Suppressor macrophage (primary cell): ENCODE measurements at regions not wholly inside any gene's neighbourhood (a gene's known extent, or its start where the extent isn't known, plus 50 kb on each side); places are given as distances from the start of the nearest gene placed in this dataset.

ENCODE experiments used
- DNase-seq, 4 experiments: peaks; one replicate each; pipeline ENCODE4 v3.0.0-alpha.2; 2020 to 2022

DNA sequence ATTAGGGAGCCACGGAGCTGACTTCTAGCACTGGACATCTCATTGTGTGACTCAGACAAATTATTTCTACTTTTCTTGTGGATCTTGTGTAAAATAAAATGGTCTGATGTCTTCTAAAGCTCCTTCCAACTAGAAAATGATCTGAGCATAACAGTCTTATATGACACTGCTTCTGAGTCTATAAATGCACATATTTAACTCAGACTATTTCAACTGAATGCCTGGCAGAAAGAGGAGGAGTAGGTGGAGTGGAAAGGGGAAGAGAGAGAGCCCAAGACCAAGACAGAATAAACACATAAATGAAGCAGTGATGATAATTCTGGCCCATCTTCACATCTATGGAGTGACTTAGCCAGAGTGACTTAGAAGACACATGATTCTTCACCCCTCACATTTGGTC is 162.3 kb upstream of the PDZRN3 start:
- DNase-seq: no peak

DNA sequence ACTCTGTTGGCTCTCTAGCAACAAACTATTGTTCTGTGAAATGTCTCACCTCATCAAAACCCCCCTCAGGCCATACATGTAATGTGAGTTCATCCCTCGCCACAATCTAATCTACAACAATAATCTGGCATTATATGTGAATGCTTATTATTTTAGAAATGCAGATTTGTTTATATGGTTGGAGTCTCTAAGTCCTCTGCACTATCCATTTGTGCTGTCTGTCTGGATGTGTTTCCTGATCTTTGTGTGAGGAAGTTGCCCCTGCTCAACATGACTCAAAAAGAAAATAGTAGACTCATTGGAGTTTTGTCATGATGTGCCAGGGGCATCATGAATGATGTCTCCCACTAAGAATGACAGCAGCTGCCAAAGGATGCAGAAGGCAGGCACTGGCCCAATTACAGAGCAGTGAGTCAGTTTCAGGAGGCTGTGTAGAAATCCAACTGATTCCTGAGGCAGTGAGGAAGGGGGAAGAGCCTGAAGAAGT is 161.6 kb upstream of the PDZRN3 start:
- DNase-seq: peak in 1 of 4 experiments; percentile 2

DNA sequence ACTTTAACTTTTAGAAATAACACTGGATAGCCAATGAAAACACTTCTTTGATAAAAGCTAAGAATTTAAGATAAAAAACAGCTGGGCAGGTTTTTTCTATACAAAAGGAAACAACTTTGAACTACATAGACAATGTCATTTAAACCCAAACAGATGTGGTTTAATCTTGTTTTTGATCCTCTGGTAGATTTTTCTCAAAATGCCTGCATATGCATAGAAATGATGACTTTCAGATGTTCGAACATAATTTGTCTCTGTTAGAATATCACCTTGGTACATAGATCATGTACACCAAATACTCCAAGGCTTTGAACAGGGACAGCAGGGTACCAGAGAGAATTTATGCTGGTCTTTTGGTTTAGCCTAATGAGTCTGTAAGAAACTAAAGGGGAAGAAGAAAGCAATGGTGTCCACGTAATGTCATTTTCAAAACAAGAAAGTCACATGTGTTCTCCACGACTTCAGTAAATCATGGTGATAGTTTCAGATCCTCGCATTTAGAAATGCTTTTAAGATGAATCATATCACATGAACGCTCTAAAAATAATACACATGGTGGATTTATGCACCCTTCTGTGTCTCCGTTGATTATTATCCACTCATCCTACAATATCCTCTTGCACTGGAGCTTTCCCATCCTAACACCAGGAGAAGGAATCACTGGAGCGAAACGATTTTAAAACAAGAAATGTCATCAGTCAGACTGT is 160.1 kb upstream of the PDZRN3 start:
- DNase-seq: peak in 1 of 4 experiments; percentile 3

DNA sequence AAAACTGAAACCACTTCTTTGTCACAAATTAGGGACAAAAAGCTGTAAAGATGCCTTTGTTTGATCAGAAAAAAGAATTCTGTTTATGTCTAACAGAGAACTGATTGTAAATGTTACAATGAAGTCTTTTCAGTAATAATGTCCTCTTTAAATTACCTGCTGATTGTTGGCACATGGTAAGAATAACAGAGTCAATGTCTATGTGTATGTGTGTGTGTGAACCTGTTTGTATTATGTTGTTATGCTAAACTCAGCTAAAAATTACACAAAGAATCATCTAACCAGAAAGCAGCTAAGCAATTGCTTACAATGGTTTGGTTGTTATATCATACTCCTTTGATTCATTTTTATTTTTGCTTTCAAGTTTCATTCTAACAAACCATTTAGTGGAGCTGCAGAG is 159.1 kb upstream of the PDZRN3 start:
- DNase-seq: no peak

DNA sequence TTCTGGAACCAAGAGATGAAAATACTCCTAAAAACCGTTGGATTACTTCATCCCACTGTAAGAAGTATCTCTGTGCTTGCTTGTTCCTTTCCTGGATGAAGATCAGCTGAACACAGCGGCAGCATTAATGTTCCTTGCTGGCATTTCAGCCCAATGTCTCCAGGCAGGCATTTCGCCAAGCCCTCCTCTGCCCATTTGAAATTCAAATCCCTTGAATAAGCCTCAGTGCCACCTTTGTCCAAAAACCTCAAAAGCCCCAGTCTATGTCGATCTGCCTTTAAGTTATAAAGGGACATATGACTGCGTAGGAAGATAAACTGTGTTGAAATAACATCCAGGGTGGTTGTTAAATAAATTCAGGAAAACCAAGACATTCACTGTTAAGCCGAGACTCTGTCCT is 156.8 kb upstream of the PDZRN3 start:
- no peak for DNase-seq

DNA sequence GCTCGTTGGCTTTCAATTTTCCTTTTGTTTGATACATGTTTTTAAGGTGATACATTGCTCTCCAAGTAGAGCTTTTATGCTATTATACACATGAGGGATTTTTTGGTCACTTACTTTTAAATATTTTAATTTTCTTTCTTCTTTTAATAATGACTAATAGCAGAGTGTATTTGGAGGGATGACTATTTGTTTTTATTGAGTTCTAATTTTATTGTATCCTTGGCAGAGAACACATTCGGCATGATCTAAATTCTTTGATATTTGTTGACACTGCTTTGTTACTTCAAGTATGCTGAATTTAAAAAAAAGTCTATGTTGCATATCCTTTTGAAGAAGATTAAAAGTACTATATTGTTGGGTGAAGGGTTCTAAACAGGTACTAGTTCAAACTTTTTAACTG is 149.9 kb upstream of the PDZRN3 start:
- no peak for DNase-seq

DNA sequence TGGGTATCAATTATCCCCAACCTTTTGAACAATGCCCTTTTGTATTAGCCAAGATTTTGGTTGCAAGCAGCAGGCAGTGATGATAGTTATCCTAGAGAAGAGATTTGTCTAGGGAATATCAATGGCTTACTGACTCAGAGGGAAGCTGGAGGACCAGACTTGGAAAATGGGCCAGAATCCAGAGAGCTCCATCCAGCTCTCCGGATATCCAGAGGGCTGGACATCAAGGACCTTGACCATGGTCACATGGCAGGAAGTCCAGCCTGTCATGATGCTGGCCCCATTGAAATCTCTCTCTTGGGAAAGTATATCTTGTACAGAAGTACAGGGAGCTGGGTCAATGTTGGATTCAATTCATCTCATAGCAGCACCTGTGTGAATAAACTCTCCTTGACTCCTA is 148.5 kb upstream of the PDZRN3 start:
- no peak for DNase-seq

DNA sequence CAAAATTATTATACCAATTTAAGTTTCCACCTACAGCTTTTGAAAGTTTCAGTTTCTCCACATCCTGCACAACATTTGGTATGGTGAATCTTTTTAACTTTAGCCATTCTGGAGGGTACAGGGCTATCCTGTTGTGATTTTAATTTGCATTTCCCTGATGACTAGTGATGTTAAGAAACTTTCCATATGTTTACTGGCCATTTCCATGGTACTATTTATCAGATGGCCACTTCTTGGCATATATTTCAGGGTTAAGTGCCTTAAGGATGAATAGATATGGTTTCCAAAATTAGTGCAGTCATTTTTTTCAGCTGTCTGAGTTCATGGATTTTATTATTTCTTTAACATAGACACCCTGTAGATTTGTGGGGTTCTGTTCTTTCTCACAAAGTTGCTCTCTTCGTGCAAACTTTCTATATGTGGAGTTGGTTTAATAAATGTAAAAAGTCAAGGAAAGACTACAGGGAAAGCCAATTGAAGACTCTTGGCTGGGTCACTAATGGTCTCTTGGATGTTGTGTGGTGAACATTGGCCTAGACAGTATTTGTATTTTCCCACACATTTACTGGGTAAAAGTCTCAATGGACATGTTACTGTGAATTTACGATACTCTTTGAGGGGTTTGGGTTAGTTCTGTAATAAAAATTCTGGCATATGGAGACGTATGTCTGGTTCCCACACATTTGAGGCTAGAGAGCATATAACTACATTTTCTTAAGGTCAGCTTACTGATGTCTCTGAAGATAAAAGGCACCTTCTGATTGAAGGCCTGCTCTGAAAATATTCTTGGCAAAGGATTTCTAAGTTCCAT is 147.5 kb upstream of the PDZRN3 start:
- no peak for DNase-seq

DNA sequence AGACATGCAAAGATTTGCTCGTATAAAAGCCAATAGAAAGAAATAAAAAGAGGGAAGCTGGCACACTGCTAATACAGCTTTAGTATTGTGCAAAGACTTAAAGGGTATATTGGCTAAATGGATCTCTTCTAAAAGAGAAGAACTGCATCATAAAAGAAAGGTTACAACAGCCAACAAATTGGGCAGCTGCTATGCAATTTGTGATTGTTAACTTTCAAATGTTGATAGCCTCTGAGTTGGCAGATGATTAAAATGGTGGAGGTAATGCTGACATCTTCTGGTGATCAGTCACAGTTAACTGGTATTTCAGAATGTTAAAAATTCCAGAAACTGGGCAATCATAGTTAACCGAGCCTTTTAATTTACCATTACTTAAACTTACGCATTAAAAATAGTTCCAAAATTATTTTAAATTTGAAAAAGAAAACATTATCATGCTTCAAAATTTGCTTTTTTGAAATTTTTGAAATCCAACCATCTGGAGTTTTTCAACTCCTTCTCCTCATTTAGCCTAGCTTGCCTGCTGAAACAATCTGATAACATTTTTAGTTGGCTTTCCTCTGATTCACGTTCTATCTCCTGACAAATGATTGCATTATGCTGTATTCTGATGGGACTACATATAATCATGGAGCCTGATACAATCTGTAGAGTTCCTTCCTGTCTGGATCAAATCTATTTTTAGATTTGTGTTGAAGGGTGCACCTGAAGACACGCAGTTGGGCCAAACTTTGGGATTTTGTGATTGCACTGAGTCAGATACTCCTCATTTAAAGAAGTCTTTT is 144.0 kb upstream of the PDZRN3 start:
- no peak for DNase-seq

DNA sequence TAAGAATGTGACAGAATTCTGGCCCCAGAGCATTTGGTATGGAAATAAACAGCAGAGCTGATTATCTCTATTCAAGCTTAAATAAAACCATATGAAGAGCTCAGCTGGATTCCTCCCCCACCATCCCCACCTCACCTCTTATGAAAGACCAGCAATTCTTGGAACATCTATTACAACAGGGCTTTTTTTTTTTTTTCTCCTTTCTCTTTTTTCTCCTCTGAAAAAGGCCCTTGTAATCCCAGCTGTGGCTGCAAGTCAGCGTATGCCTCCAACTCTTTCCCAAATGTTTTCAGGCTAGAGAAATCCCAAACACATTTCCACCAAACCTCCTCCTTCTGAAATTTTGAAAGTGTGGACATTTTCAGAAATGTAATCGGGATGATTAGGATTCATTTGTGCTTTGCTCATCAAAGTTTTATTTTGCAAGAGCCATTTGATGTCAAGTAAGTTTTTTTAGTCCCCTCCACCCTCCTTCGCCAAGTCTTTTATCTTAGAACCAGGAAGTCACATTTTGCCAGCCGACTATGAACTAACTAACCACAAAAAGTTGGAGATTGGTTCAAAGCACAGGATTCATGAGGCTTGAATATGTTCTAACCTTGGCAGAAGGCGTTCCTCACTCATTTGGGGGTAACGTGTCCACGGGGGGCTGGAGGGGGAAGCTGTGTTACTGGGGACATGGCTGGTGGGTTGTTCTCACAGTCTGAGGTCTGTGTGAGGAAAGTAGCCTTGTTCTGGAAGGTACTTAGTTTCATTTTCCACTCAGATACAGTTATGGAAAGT is 142.0 kb upstream of the PDZRN3 start:
- peak in 1 of 4 experiments; percentile 6 for DNase-seq

DNA sequence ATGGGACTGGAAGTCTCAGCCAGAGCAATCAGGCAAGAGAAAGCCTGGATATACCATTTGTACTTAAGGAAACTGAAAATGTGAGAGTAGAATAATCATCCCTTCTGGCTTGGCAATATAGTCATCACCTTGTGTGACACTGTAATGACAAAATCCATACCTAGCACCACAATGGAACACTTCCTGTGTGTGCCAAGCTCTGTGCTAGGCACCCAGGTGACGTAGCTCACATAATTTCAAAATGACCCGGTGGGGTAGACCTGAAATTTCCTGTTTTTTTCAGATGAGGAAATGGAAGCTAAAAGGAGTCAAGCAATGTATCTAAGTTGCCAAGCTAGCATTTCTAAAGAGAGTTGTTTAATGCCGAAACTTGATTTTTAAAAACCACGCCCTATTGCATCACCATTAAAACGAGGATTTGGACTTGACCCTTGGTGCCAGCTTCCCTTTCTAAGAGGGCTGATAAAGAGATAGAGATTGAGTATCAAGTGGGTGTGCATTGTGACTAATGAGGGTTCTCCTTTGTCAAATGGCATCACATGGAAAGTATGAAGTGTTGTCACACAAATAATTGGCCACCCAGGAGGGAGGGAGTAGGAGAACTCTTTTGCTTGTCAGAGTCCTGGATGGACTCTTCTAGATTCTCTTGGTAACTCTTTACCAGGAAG is 141.3 kb upstream of the PDZRN3 start:
- DNase-seq: peak; percentile 3 to 41 (median 21)

DNA sequence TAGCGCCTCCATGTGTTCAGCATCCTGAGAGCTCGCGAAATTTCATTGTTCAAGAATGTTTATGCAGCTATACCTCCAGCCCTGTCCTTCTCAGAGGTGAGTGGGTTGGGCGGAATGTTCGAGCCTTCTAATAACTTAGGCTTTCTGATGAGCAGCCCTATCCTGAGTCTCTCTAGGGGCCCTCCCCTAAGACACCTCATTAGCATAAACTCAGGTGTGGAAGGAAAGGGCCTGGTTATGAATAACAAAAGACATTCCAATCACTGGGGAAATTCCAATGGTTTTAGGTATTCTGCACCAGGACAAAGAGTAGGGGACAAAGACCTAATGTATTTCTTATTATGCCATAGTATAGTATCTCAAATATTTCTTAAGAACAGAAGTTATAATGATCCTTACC is 138.1 kb upstream of the PDZRN3 start:
- no peak for DNase-seq

DNA sequence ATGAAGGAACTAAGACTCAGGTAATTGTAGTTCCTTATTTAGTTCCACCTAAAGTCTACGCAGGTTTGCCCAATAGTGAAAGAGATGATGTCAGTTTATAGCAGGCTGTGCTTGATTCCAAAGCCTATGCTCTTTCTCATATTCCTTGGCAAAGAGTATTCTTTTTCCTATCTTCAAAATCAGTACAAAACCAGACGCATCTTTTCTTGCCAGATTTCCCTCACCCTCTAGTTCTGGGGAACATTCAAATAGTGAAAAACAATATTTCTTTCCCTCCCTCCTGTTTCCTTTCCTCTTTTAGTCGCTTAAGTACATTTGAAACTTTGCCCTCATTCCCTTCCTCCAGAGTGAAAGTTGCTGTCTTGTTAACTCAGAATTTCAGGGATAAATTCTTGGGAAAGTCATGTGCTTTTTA is 134.6 kb upstream of the PDZRN3 start:
- DNase-seq: no peak

DNA sequence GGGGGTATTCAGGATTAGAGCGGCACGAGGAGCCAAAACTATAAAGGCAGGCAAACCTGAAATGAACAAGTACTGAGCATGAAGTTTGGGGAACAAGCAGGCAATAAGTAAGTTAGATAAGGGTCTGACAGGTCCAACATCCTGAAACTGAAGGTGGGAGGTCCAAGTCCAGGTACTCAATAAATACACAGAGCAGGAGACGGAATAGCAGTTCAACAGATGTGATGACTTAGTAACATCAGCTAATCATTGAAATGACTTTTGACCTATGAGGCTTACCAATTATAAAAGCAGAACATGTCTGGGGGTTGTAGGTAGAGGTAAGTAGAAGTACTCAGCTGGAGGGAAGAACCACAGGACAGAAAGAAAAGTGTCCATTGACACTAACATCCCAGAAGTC is 132.8 kb upstream of the PDZRN3 start:
- DNase-seq: no peak

DNA sequence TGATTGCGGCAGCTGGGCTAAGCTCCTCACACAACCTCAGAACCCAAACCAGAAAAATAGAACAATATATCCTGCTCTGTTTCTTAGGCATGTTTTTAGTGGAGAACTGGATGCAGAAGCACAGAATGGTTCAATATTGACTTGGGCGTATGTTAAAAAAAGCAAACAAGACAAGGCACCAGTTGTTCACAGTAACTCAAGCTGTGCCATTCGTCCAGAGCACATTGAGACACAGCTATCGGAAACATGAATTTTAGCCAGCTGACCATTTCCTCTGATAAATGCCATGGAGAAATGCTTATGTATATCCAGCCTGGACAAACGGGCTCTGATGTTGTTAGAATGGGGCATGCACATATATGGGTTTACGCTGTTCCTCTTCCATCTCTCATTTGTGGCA is 129.2 kb upstream of the PDZRN3 start:
- no peak for DNase-seq

DNA sequence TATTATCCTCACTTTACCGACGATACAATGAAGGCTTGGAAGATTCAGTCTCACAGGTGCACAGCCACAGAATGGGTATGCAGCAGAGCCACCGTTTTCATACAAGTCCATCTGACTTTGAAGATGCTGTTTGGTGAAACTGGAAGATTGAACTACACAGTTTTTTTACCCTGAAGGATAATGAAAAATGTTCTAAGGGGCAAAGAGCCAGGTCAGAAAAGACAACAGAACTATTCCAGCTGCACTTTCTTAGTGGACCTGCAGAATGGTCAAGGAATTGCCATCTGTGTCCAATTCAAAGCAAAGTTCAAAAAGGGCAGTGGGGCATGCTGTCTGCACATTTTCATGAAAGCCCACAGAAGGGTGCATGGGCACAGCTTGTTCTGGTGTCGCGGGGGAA is 127.6 kb upstream of the PDZRN3 start:
- no peak for DNase-seq

DNA sequence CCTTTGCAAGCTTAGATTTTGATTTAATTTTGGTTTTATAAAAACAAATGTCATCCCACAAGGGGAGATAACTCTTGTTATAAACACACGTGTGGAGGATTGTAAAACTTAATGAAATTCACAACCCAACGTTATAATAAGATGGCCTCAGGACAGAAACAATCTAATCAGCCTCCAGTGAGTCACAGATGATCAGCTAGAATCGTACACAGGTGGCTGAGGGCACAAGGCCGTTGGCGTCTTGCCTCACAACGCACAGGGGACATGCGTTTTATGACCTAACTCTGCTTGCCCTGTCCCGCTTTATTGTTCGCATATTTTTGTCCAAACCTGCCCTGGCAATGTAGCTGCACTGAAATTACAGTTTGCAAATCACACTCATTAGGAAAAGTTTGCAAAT is 121.9 kb upstream of the PDZRN3 start:
- no peak for DNase-seq

DNA sequence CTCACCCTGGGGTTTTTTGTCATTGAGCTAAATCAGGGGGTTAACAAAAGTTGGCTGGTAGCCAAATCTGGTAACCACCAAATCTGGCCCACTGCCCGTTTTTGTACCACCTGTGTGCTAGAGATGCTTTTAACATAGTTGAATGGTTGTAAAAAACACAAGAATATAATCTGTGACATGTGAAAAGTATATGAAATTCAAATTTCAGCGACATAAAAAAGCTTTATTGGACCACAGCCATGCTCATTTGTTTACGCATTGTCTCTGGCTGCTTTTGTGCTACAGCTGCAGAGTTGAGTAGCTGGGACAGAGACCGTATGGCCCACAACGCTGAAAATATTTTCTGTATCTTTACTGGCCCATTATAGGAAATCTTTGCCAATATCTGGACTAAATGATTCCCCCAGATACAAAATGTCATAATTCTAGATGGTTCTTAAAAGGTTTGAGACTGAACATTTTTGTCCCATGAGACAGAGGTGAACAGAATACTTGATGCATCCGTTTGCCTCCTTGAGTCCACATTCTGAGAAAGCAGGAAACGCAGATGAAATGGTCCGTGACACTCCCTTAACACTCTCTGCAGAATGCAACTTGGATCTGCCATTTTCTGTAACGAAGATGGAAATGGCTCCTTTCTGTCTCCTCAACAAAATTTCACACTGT is 120.9 kb upstream of the PDZRN3 start:
- no peak for DNase-seq

DNA sequence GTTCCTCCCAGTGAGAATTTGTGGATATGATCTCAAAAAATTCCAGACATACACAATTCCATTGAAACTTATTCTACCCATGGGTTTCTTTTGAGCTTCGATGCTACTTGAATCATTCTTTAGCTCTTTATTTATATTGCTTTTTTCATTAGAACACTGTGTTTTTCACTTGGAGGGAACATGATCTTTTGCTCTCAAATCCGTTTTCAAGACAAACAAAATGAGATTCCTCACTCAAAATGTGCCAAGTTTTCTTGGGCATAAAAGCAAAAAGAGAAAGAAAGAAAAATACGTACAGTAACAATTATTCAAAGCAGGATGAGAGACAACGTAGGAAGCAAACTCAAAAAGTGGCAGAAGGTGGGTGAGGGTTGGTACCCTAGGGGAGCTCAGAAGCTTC is 118.8 kb upstream of the PDZRN3 start:
- no peak for DNase-seq

DNA sequence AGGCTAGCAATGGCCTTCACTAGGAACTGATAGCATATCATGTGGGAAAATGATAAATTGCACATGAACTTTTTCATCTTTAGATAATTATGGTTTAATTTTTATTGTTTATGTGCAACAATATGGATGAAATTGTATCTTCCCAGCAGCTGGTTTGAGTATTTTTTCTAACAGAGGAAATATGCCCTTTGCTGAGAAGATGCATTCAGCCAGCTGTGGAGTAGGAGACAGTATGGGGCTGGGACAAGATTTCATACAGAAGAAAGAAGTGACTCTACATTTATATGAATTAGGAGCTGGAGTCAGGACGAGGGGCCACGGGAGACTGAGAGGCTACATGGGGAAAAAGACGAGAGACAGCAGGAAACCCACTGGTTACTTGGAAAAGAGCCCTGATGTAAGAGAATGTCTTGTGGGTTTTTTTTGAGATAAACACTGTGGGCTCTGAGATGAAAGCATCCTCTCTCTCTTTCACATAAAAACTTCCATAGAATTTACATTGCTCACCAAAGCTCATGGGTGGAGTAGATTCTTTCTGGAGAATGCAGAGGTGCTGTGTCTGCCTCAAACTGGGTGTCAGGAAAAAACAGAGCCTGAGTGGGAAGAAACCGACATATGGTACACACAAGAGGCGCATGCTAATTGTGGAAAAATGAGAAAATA is 115.2 kb upstream of the PDZRN3 start:
- no peak for DNase-seq

DNA sequence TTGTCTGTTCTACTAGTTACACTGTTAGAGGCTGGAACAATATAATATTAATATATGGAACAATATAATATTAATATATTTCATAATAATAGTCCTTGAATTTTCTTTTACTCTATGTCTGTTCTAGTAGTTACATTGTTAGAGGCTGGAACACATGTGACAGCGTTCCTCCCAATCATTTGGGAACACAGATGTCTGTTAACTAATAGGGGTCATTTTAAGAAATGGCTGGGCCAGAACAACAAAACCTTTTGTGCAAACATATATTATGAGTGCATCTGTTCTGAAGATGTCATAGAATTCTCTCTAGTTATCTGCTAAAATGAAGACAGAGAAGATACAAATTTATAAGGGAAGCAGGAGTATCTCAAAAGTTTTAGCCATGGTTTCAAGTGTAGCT is 114.0 kb upstream of the PDZRN3 start:
- DNase-seq: no peak
